A673 (cell line): ENCODE measurements at regions not wholly inside any gene's neighbourhood (a gene's known extent, or its start where the extent isn't known, plus 50 kb on each side); places are given as distances from the start of the nearest gene placed in this dataset.

ENCODE experiments used
- BruUV-seq: library from RNA; stranded (reverse); fragments of 400-500 nt; replicated peaks from 2 replicates; lab custom pipeline; 2021; lab: Mats Ljungman, UMichigan
- CTCF ChIA-PET: fragments of 300-600 bp; sonication (Branson Sonifier 250); formaldehyde crosslinking; loops from one replicate; lab custom pipeline; 2022; ENCODE audit warnings: antibody characterized with exemption; lab: Charles Lee
- POLR2A ChIA-PET: fragments of 300-600 bp; sonication (Branson Sonifier 250); formaldehyde crosslinking; loops from one replicate; lab custom pipeline; 2022; ENCODE audit warnings: antibody characterized with exemption; ENCODE audit not compliant: low non-redundant PET; lab: Charles Lee
- DNase-seq: peaks from one replicate; pipeline ENCODE4 v3.0.0-alpha.2; 2015; ENCODE audit warnings: low spot score
- H3K27ac ChIP-seq: fragments of 200-600 bp; sonication (generic); 2 replicates; pipeline ENCODE4 v1.5.1; 2016; ENCODE audit warnings: mixed run types, low read depth, mild to moderate bottlenecking, mixed read lengths, antibody characterized with exemption, low read length; ENCODE audit not compliant: poor library complexity, severe bottlenecking
- H3K27me3 ChIP-seq: fragments of 200-600 bp; sonication (generic); replicated peaks from 2 replicates; pipeline ENCODE4 v1.6.1; 2017; ENCODE audit warnings: mixed run types, low read depth, mild to moderate bottlenecking, mixed read lengths, antibody characterized with exemption, low read length; ENCODE audit not compliant: insufficient read depth, poor library complexity
- H3K36me3 ChIP-seq: fragments of 200-600 bp; sonication (generic); 2 replicates; pipeline ENCODE4 v1.6.1; 2016; ENCODE audit warnings: mixed run types, mild to moderate bottlenecking, mixed read lengths, antibody characterized with exemption, low read length; ENCODE audit not compliant: insufficient read depth, poor library complexity, severe bottlenecking
- H3K4me1 ChIP-seq: fragments of 200-600 bp; sonication (generic); 2 replicates; pipeline ENCODE4 v1.6.1; 2017; ENCODE audit warnings: mixed run types, mild to moderate bottlenecking, mixed read lengths, antibody characterized with exemption, low read length; ENCODE audit not compliant: insufficient read depth, poor library complexity, severe bottlenecking
- H3K4me3 ChIP-seq: fragments of 200-600 bp; sonication (generic); 2 replicates; pipeline ENCODE4 v1.5.1; 2016; ENCODE audit warnings: low read depth, mixed run types, mild to moderate bottlenecking, mixed read lengths, low read length; ENCODE audit not compliant: poor library complexity, severe bottlenecking
- H3K9me3 ChIP-seq: fragments of 200-600 bp; sonication (generic); 2 replicates; pipeline ENCODE4 v1.6.1; 2016; ENCODE audit warnings: mixed run types, low read depth, mild to moderate bottlenecking, mixed read lengths, antibody characterized with exemption, low read length; ENCODE audit not compliant: poor library complexity, severe bottlenecking
- CTCF ChIP-seq: fragments of 300-800, 200-600 bp; sonication (generic); conservative IDR thresholded peaks from 2 replicates; pipeline ENCODE4 v1.5.1; 2017; ENCODE audit warnings: low read depth, mild to moderate bottlenecking, antibody characterized with exemption, low read length, moderate library complexity, mixed read lengths
- EZH2 ChIP-seq: fragments of 200-600 bp; sonication (generic); IDR thresholded peaks from 2 replicates; pipeline ENCODE4 v1.6.1; 2017; ENCODE audit warnings: borderline replicate concordance, low read depth, mild to moderate bottlenecking, mixed read lengths, antibody characterized with exemption, low read length; ENCODE audit not compliant: poor library complexity, severe bottlenecking
- intact Hi-C: fragments of 100-400 bp; cut with micrococcal nuclease; formaldehyde crosslinking; loops from one replicate; pipeline ENCODE4 v1.10.0; 2022; ENCODE audit not compliant: unreplicated experiment

- TF ChIP-seq CTCF (no peak), EZH2 (no peak)
- CTCF ChIA-PET, result no interaction called here
- no peak for DNase-seq
- H3K27me3 ChIP-seq, result peaks cover 16% of the 10 kb centered on the region
- intact Hi-C loops, result no loop called here
- BruUV-seq, result no TSS peak
- no peaks in the 10 kb centered on the region for H3K4me1 ChIP-seq
- H3K4me3 ChIP-seq, result no peak overlapping the region
- POLR2A ChIA-PET, result no interaction called here
- H3K27ac ChIP-seq, result no peak overlapping the region
- H3K36me3 ChIP-seq, result no peaks in the 10 kb centered on the region
- no peaks in the 10 kb centered on the region for H3K9me3 ChIP-seq
These were observed 211.1 kb upstream of the PRDM1 start for GRCh38 chr6:105874835-105875626.

GRCh38 chr6:105873799-105874198, 212.3 kb upstream of the PRDM1 start:
- no peaks in the 10 kb centered on the region for H3K4me1 ChIP-seq
- no TSS peak for BruUV-seq
- DNase-seq, result no peak
- H3K4me3 ChIP-seq, result no peak overlapping the region
- no peaks in the 10 kb centered on the region for H3K9me3 ChIP-seq
- CTCF ChIA-PET, result no interaction called here
- H3K36me3 ChIP-seq, result no peaks in the 10 kb centered on the region
- peaks cover 9% of the 10 kb centered on the region for H3K27me3 ChIP-seq
- POLR2A ChIA-PET, result no interaction called here
- intact Hi-C loops, result no loop called here
- TF ChIP-seq CTCF (no peak), EZH2 (no peak)
- H3K27ac ChIP-seq, result no peak overlapping the region

- BruUV-seq, result no TSS peak
- H3K4me1 ChIP-seq, result no peaks in the 10 kb centered on the region
- POLR2A ChIA-PET, result no interaction called here
- no peaks in the 10 kb centered on the region for H3K9me3 ChIP-seq
- H3K4me3 ChIP-seq, result no peak overlapping the region
- CTCF ChIA-PET, result no interaction called here
- no peak overlapping the region for H3K27ac ChIP-seq
- H3K36me3 ChIP-seq, result no peaks in the 10 kb centered on the region
- intact Hi-C loops, result no loop called here
- H3K27me3 ChIP-seq, result peaks cover 9% of the 10 kb centered on the region
- TF ChIP-seq EZH2 (no peak), CTCF (no peak)
- DNase-seq, result no peak
These were observed 212.9 kb upstream of the PRDM1 start for GRCh38 chr6:105873211-105873704.
